Gastroesophageal sphincter (tissue), 3 donors: ENCODE measurements at regions not wholly inside any gene's neighbourhood (a gene's known extent, or its start where the extent isn't known, plus 50 kb on each side); places are given as distances from the start of the nearest gene placed in this dataset.

Experiments used
- EP300 ChIP-seq: sonication (generic); formaldehyde crosslinking; IDR thresholded peaks from one replicate; pipeline ENCODE4 v1.6.1; 2017; ENCODE audit warnings: antibody characterized with exemption, mild to moderate bottlenecking
- POLR2A ChIP-seq, 2 donors: fragments of 450-650 bp; IDR thresholded peaks; one replicate each; pipeline ENCODE4 v1.6.1; 2017; ENCODE audit warnings: antibody characterized with exemption in 2 of 2, mild to moderate bottlenecking in 2 of 2, moderate library complexity in 1 of 2
- POLR2AphosphoS5 ChIP-seq: sonication (generic); formaldehyde crosslinking; IDR thresholded peaks from one replicate; pipeline ENCODE4 v1.6.1; 2017; ENCODE audit warnings: antibody characterized with exemption
- TF ChIP-seq, protein P1 (sequence below), 4 experiments: fragments of 200-600 bp in 2 of 4; fragments of 450-650 bp in 2 of 4; sonication (generic) in 1 of 4; IDR thresholded peaks; one replicate each; pipeline ENCODE4 v1.5.1; 2017 to 2019; ENCODE audit warnings: antibody characterized with exemption in 4 of 4, mild to moderate bottlenecking in 2 of 4, moderate library complexity in 2 of 4

DNA sequence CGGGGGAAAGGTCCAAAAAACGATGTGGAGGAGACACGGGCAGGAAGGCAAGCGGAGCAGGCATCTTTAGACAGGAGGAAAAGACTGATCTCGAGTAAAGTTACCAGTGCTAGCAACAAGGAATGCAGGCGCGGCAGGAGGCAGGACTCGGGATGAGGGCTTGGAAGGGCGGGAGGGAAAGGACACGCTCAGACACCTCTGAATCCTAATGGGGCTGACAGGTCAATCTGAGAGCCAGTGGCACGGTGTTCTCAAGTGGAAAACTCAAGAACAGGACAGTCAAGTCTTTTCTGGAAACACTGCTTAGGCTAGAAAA, 155.3 kb upstream of the COBL start:
- TF ChIP-seq, protein P1, sequence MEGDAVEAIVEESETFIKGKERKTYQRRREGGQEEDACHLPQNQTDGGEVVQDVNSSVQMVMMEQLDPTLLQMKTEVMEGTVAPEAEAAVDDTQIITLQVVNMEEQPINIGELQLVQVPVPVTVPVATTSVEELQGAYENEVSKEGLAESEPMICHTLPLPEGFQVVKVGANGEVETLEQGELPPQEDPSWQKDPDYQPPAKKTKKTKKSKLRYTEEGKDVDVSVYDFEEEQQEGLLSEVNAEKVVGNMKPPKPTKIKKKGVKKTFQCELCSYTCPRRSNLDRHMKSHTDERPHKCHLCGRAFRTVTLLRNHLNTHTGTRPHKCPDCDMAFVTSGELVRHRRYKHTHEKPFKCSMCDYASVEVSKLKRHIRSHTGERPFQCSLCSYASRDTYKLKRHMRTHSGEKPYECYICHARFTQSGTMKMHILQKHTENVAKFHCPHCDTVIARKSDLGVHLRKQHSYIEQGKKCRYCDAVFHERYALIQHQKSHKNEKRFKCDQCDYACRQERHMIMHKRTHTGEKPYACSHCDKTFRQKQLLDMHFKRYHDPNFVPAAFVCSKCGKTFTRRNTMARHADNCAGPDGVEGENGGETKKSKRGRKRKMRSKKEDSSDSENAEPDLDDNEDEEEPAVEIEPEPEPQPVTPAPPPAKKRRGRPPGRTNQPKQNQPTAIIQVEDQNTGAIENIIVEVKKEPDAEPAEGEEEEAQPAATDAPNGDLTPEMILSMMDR (IDR thresholded peaks at IDR 0.05), result no peak
- TF ChIP-seq POLR2AphosphoS5 (no peak), POLR2A (IDR thresholded peaks at IDR 0.05) (no peak), EP300 (no peak)
